HCT116 (cell line): ENCODE measurements at regions not wholly inside any gene's neighbourhood (a gene's known extent, or its start where the extent isn't known, plus 50 kb on each side); places are given as distances from the start of the nearest gene placed in this dataset.

Experiments
- ATAC-seq: fragments of 200-7000 bp; cut with Tn5 transposase; 2 replicates; pipeline ENCODE4 v1.9.1; 2020; ENCODE audit warnings: mild to moderate bottlenecking, moderate library complexity
- BruUV-seq: library from RNA; stranded (reverse); fragments of 400-500 nt; replicated peaks from 2 replicates; lab custom pipeline; 2021; lab: Mats Ljungman, UMichigan
- CTCF ChIA-PET: fragments of 300-600 bp; sonication (Branson Sonifier 250); formaldehyde crosslinking; loops from one replicate; lab custom pipeline; 2021; ENCODE audit warnings: antibody characterized with exemption; lab: Charles Lee
- POLR2A ChIA-PET: fragments of 300-600, 350-600 bp; sonication (Branson Sonifier 250); formaldehyde crosslinking; loops from one replicate; lab custom pipeline; 2021; ENCODE audit warnings: antibody characterized with exemption; lab: Charles Lee
- RAD21 ChIA-PET, 2 experiments: fragments of 300-600 bp; sonication (Branson Sonifier 250); formaldehyde crosslinking; loops; one replicate each; lab custom pipeline; 2023; ENCODE audit warnings: low total read pairs in 2 of 2; ENCODE audit not compliant: uncharacterized antibody in 2 of 2, unreplicated experiment in 2 of 2, low non-redundant PET in 1 of 2; lab: Charles Lee
- DNase-seq: peaks from one replicate; pipeline ENCODE4 v3.0.0-alpha.2; 2010; ENCODE audit warnings: low read depth, low spot score
- H2AFZ ChIP-seq: fragments of 200-600 bp; shearing (Covaris generic), sonication (generic); 2 replicates; pipeline ENCODE4 v1.6.1; 2017; ENCODE audit warnings: low read depth, mixed run types, mixed read lengths, antibody characterized with exemption, low read length; ENCODE audit not compliant: poor library complexity, severe bottlenecking
- H3K27ac ChIP-seq: 2 replicates; pipeline ENCODE4 v1.5.1; 2012; ENCODE audit warnings: low read depth, low read length
- H3K27me3 ChIP-seq: fragments of 200-600 bp; sonication (generic); 2 replicates; pipeline ENCODE4 v1.6.1; 2016; ENCODE audit warnings: mixed run types, low read length, mixed read lengths; ENCODE audit not compliant: insufficient read depth
- H3K36me3 ChIP-seq, 2 experiments: fragments of 200-500 bp in 1 of 2; fragments of 200-600 bp in 1 of 2; sonication (Bioruptor generic) in 1 of 2; sonication (generic) in 1 of 2; 2 replicates each; pipeline versions ENCODE4 v1.5.1 to v1.6.1; 2014 to 2016; ENCODE audit warnings: low read length in 2 of 2, inconsistent platforms in 1 of 2, mixed read lengths in 1 of 2, mixed run types in 1 of 2; ENCODE audit not compliant: insufficient read depth in 2 of 2, control insufficient read depth in 1 of 2
- H3K4me1 ChIP-seq, 2 experiments: fragments of 200-600 bp in 1 of 2; sonication (generic) in 1 of 2; 2 replicates each; pipeline versions ENCODE4 v1.5.1 to v1.6.1; 2012 to 2017; ENCODE audit warnings: low read length in 2 of 2, inconsistent platforms in 1 of 2, mild to moderate bottlenecking in 1 of 2, mixed read lengths in 1 of 2, mixed run types in 1 of 2, moderate library complexity in 1 of 2; ENCODE audit not compliant: insufficient read depth in 2 of 2, control insufficient read depth in 1 of 2
- H3K4me2 ChIP-seq: fragments of 200-600 bp; sonication (generic); 2 replicates; pipeline ENCODE4 v1.6.1; 2017; ENCODE audit warnings: mixed run types, low read length, mixed read lengths
- H3K4me3 ChIP-seq, 2 experiments: fragments of 200-600 bp in 1 of 2; sonication (generic) in 1 of 2; replicated peaks in 1 of 2; 2 replicates each; pipeline ENCODE4 v1.5.1; 2011 to 2016; ENCODE audit warnings: low read length in 2 of 2, control low read depth in 1 of 2, low read depth in 1 of 2, mild to moderate bottlenecking in 1 of 2, mixed read lengths in 1 of 2, mixed run types in 1 of 2
- H3K79me2 ChIP-seq: fragments of 200-600 bp; sonication (generic); 2 replicates; pipeline ENCODE4 v1.6.1; 2017; ENCODE audit warnings: mild to moderate bottlenecking, mixed run types, low read length, moderate library complexity, mixed read lengths; ENCODE audit not compliant: insufficient read depth
- H3K9ac ChIP-seq: fragments of 200-600 bp; sonication (generic); 2 replicates; pipeline ENCODE4 v1.6.1; 2016; ENCODE audit warnings: low read length, mixed read lengths
- H3K9me2 ChIP-seq: fragments of 200-600 bp; sonication (generic), shearing (Covaris generic); 2 replicates; pipeline ENCODE4 v1.6.1; 2017; ENCODE audit warnings: mixed run types, mild to moderate bottlenecking, moderate library complexity; ENCODE audit not compliant: insufficient read depth
- H3K9me3 ChIP-seq, 2 experiments: fragments of 200-500 bp in 1 of 2; fragments of 200-600 bp in 1 of 2; sonication (Bioruptor generic) in 1 of 2; sonication (generic) in 1 of 2; 2 replicates each; pipeline ENCODE4 v1.6.1; 2014 to 2017; ENCODE audit warnings: low read length in 2 of 2, mixed read lengths in 2 of 2, inconsistent platforms in 1 of 2, low read depth in 1 of 2, mild to moderate bottlenecking in 1 of 2, mixed run types in 1 of 2, moderate library complexity in 1 of 2; ENCODE audit not compliant: control insufficient read depth in 1 of 2, insufficient read depth in 1 of 2
- H4K20me1 ChIP-seq: fragments of 200-600 bp; sonication (generic), shearing (Covaris generic); 2 replicates; pipeline ENCODE4 v1.6.1; 2017; ENCODE audit warnings: mixed run types, mild to moderate bottlenecking, moderate library complexity; ENCODE audit not compliant: insufficient read depth
- CBX3 ChIP-seq: IDR thresholded peaks from 2 replicates; pipeline ENCODE4 v1.6.1; 2012; ENCODE audit warnings: low read depth
- CEBPB ChIP-seq: IDR thresholded peaks from 2 replicates; pipeline ENCODE4 v1.6.1; 2012; ENCODE audit warnings: low read depth
- EGR1 ChIP-seq: IDR thresholded peaks from 2 replicates; pipeline ENCODE4 v1.6.1; 2012; ENCODE audit warnings: low read depth
- ELF1 ChIP-seq: IDR thresholded peaks from 2 replicates; pipeline ENCODE4 v1.6.1; 2012; ENCODE audit warnings: low read depth, borderline replicate concordance
- EZH2phosphoT487 ChIP-seq: fragments of 200-600 bp; IDR thresholded peaks from 2 replicates; pipeline ENCODE4 v1.6.1; 2018; ENCODE audit warnings: antibody characterized with exemption, borderline replicate concordance
- FOSL1 ChIP-seq: IDR thresholded peaks from 2 replicates; pipeline ENCODE4 v1.6.1; 2012; ENCODE audit warnings: low read depth
- JUND ChIP-seq: IDR thresholded peaks from 2 replicates; pipeline ENCODE4 v1.6.1; 2012
- POLR2A ChIP-seq: IDR thresholded peaks from 2 replicates; pipeline ENCODE4 v1.7.0; 2011; ENCODE audit warnings: borderline replicate concordance; ENCODE audit not compliant: insufficient read depth, insufficient read length; ENCODE audit errors: extremely low read depth
- POLR2AphosphoS5 ChIP-seq: IDR thresholded peaks from 2 replicates; pipeline ENCODE4 v1.6.1; 2011; ENCODE audit warnings: mild to moderate bottlenecking, low read depth, low read length, moderate library complexity
- SP1 ChIP-seq: IDR thresholded peaks from 2 replicates; pipeline ENCODE4 v1.6.1; 2012; ENCODE audit warnings: low read depth
- SRF ChIP-seq: IDR thresholded peaks from 2 replicates; pipeline ENCODE4 v1.6.1; 2012; ENCODE audit warnings: low read depth
- TCF7L2 ChIP-seq: IDR thresholded peaks from 2 replicates; pipeline ENCODE4 v1.7.0; 2011; ENCODE audit warnings: borderline replicate concordance, inconsistent platforms; ENCODE audit not compliant: insufficient read depth, insufficient read length; ENCODE audit errors: extremely low read depth
- ZFX ChIP-seq: fragments of 450-650 bp; IDR thresholded peaks from 2 replicates; pipeline ENCODE4 v1.6.1; 2017
- ZNF274 ChIP-seq: fragments of 200-500 bp; sonication (Bioruptor generic); IDR thresholded peaks from 2 replicates; pipeline ENCODE4 v1.6.1; 2014; ENCODE audit warnings: mild to moderate bottlenecking, low read depth, low read length, inconsistent platforms
- intact Hi-C: fragments of 100-400 bp; cut with micrococcal nuclease; formaldehyde crosslinking; loops from 2 replicates; pipeline ENCODE4 v1.10.0; 2022
- TF ChIP-seq, protein P1 (sequence below): IDR thresholded peaks from 2 replicates; pipeline ENCODE4 v1.6.1; 2011; ENCODE audit warnings: mild to moderate bottlenecking, low read length, moderate library complexity; ENCODE audit not compliant: insufficient replicate concordance; ENCODE audit errors: extremely low read depth
- TF ChIP-seq, protein P2 (sequence below): IDR thresholded peaks from 2 replicates; pipeline ENCODE4 v1.6.1; 2012; ENCODE audit warnings: low read depth
- TF ChIP-seq, protein P3 (sequence below): IDR thresholded peaks from 2 replicates; pipeline ENCODE4 v1.6.1; 2012
- TF ChIP-seq, protein P4 (sequence below): IDR thresholded peaks from 2 replicates; pipeline ENCODE4 v1.6.1; 2012
- TF ChIP-seq, protein P5 (sequence below), 3 experiments: fragments of 200-600 bp in 1 of 3; sonication (generic) in 1 of 3; IDR thresholded peaks in 2 of 3; conservative IDR thresholded peaks in 1 of 3; 2 replicates each; pipeline ENCODE4 v1.5.1; 2012 to 2017; ENCODE audit warnings: low read depth in 2 of 3, low read length in 2 of 3, antibody characterized with exemption in 1 of 3, borderline replicate concordance in 1 of 3, control low read depth in 1 of 3, mild to moderate bottlenecking in 1 of 3, mixed read lengths in 1 of 3, mixed run types in 1 of 3, moderate library complexity in 1 of 3; ENCODE audit not compliant: insufficient read depth in 1 of 3

DNA sequence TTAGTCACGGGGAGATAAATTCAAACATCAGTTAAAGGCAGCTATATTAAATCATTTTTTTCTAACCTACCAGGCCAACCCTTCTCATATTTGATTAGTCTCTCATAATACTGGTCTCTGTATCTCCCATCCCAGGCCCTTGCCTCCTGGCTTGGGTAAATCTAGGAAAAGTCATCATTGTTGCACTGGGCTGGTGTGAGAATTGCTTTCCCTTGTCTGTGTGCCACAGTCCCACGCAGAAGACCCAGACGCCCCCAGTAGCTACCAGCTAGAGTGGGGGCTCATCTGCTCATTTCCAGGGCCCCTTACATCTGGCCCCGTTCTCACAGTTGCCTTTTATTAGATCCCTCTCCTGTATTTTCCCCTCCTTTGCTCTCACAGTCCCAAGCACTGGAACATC lies 67.6 kb upstream of the VIPR2 start:
- no peak overlapping the region for H3K4me2 ChIP-seq
- H3K27me3 ChIP-seq, result peaks cover 10% of the 10 kb centered on the region
- H3K27ac ChIP-seq, result no peak overlapping the region
- intact Hi-C loops, result no loop called here
- no peaks in the 10 kb centered on the region for H3K9me3 ChIP-seq
- DNase-seq (no peak), ATAC-seq (no peak)
- H3K9ac ChIP-seq, result no peak overlapping the region
- H3K79me2 ChIP-seq, result no peaks in the 10 kb centered on the region
- no peaks in the 10 kb centered on the region for H3K4me1 ChIP-seq
- H3K9me2 ChIP-seq, result no peaks in the 10 kb centered on the region
- TF ChIP-seq, protein P1, sequence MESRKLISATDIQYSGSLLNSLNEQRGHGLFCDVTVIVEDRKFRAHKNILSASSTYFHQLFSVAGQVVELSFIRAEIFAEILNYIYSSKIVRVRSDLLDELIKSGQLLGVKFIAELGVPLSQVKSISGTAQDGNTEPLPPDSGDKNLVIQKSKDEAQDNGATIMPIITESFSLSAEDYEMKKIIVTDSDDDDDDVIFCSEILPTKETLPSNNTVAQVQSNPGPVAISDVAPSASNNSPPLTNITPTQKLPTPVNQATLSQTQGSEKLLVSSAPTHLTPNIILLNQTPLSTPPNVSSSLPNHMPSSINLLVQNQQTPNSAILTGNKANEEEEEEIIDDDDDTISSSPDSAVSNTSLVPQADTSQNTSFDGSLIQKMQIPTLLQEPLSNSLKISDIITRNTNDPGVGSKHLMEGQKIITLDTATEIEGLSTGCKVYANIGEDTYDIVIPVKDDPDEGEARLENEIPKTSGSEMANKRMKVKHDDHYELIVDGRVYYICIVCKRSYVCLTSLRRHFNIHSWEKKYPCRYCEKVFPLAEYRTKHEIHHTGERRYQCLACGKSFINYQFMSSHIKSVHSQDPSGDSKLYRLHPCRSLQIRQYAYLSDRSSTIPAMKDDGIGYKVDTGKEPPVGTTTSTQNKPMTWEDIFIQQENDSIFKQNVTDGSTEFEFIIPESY, result no peak
- no peak for TF ChIP-seq EGR1
- no peak for TF ChIP-seq CEBPB
- TF ChIP-seq, protein P2, sequence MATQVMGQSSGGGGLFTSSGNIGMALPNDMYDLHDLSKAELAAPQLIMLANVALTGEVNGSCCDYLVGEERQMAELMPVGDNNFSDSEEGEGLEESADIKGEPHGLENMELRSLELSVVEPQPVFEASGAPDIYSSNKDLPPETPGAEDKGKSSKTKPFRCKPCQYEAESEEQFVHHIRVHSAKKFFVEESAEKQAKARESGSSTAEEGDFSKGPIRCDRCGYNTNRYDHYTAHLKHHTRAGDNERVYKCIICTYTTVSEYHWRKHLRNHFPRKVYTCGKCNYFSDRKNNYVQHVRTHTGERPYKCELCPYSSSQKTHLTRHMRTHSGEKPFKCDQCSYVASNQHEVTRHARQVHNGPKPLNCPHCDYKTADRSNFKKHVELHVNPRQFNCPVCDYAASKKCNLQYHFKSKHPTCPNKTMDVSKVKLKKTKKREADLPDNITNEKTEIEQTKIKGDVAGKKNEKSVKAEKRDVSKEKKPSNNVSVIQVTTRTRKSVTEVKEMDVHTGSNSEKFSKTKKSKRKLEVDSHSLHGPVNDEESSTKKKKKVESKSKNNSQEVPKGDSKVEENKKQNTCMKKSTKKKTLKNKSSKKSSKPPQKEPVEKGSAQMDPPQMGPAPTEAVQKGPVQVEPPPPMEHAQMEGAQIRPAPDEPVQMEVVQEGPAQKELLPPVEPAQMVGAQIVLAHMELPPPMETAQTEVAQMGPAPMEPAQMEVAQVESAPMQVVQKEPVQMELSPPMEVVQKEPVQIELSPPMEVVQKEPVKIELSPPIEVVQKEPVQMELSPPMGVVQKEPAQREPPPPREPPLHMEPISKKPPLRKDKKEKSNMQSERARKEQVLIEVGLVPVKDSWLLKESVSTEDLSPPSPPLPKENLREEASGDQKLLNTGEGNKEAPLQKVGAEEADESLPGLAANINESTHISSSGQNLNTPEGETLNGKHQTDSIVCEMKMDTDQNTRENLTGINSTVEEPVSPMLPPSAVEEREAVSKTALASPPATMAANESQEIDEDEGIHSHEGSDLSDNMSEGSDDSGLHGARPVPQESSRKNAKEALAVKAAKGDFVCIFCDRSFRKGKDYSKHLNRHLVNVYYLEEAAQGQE, result no peak
- TF ChIP-seq TCF7L2, result no peak
- no peak for TF ChIP-seq SRF
- TF ChIP-seq POLR2A, result no peak
- no peak for TF ChIP-seq SP1
- TF ChIP-seq, protein P3, sequence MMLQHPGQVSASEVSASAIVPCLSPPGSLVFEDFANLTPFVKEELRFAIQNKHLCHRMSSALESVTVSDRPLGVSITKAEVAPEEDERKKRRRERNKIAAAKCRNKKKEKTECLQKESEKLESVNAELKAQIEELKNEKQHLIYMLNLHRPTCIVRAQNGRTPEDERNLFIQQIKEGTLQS, result no peak
- no peak for TF ChIP-seq POLR2AphosphoS5
- no peak for TF ChIP-seq ZNF274
- no peak for TF ChIP-seq JUND
- TF ChIP-seq ELF1, result no peak
- TF ChIP-seq EZH2phosphoT487, result no peak
- TF ChIP-seq FOSL1, result no peak
- TF ChIP-seq, protein P4, sequence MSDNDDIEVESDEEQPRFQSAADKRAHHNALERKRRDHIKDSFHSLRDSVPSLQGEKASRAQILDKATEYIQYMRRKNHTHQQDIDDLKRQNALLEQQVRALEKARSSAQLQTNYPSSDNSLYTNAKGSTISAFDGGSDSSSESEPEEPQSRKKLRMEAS, result no peak
- TF ChIP-seq, protein P5, sequence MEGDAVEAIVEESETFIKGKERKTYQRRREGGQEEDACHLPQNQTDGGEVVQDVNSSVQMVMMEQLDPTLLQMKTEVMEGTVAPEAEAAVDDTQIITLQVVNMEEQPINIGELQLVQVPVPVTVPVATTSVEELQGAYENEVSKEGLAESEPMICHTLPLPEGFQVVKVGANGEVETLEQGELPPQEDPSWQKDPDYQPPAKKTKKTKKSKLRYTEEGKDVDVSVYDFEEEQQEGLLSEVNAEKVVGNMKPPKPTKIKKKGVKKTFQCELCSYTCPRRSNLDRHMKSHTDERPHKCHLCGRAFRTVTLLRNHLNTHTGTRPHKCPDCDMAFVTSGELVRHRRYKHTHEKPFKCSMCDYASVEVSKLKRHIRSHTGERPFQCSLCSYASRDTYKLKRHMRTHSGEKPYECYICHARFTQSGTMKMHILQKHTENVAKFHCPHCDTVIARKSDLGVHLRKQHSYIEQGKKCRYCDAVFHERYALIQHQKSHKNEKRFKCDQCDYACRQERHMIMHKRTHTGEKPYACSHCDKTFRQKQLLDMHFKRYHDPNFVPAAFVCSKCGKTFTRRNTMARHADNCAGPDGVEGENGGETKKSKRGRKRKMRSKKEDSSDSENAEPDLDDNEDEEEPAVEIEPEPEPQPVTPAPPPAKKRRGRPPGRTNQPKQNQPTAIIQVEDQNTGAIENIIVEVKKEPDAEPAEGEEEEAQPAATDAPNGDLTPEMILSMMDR (IDR thresholded peaks at IDR 0.05 in 2 of 3, conservative IDR thresholded peaks at IDR 0.05 in 1 of 3; ENCODE audit: borderline replicate concordance in 1 of 3, insufficient read depth in 1 of 3, low read depth in 2 of 3, low read length in 2 of 3), result no peak
- no peak for TF ChIP-seq ZFX
- TF ChIP-seq CBX3, result no peak
- no peak overlapping the region for H3K4me3 ChIP-seq
- POLR2A ChIA-PET, result no interaction called here
- H4K20me1 ChIP-seq, result no peaks in the 10 kb centered on the region
- BruUV-seq, result no TSS peak
- H2AFZ ChIP-seq, result no peak overlapping the region
- CTCF ChIA-PET, result no interaction called here
- RAD21 ChIA-PET, result no interaction called here
- no peaks in the 10 kb centered on the region for H3K36me3 ChIP-seq
